Right lobe of liver (tissue), 4 donors: ENCODE measurements at regions not wholly inside any gene's neighbourhood (a gene's known extent, or its start where the extent isn't known, plus 50 kb on each side); places are given as distances from the start of the nearest gene placed in this dataset.

ENCODE experiments used
- CTCF ChIP-seq, 4 donors: fragments of 200-600 bp in 3 of 4; fragments of 450-650 bp in 1 of 4; IDR thresholded peaks; one replicate each; pipeline versions ENCODE4 v1.5.1 to v1.8.0; 2016 to 2022; ENCODE audit warnings: antibody characterized with exemption in 4 of 4, mild to moderate bottlenecking in 2 of 4
- POLR2A ChIP-seq: fragments of 450-650 bp; IDR thresholded peaks from one replicate; pipeline ENCODE4 v1.6.1; 2017; ENCODE audit warnings: antibody characterized with exemption, mild to moderate bottlenecking
- donor health status: DM: no; HTN: no; CAD: no.
- donor health status: DM: no; HTN: no; CAD: no.
- donor health status: DM: no; HTN: yes; CAD: no.

- TF ChIP-seq CTCF (IDR thresholded peaks at IDR 0.05) = no peak
- TF ChIP-seq POLR2A = no peak
Measured at GRCh38 chr5:174307656-174308271, 262.3 kb downstream of the NSG2 start.
